ENCODE measurements at regions not wholly inside any gene's neighbourhood (a gene's known extent, or its start where the extent isn't known, plus 50 kb on each side); places are given as distances from the start of the nearest gene placed in this dataset.

- DNase-seq (ENCODE audit: low read depth) = no peak
- no peak for TF ChIP-seq CTCF (IDR thresholded peaks at IDR 0.05; ENCODE audit: low read depth, low read length, missing control alignments)
- H3K4me3 ChIP-seq (ENCODE audit: low read depth, low read length) = no peak overlapping the region
Observed at GRCh38 chr3:117820658-117821299, 1111.2 kb downstream of the TUSC7 start.

DNA sequence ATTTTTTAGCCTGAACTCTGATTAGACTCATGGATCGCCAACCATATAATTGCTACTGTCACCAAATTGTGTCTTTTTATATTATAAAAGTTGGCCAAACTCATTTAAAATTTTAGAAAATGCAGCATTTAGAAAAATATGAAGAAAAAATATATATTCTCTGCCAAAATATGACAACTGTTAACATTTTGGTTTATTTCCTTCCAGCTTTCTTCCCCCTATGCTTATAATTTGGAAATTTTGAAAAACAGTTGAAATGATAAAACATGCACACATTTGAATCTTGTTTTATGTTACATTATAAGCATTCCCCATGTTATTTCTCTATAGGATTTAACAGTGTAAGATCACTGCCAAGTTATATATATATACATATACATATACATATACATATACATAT is 1112.8 kb downstream of the TUSC7 start:
- DNase-seq (ENCODE audit: low read depth) = no peak
- no peak for TF ChIP-seq CTCF (IDR thresholded peaks at IDR 0.05; ENCODE audit: low read depth, low read length, missing control alignments)
- no peak overlapping the region for H3K4me3 ChIP-seq (ENCODE audit: low read depth, low read length)

- TF ChIP-seq CTCF (IDR thresholded peaks at IDR 0.05; ENCODE audit: low read depth, low read length, missing control alignments) = no peak
Observed at GRCh38 chr3:117836296-117836695, 1126.7 kb downstream of the TUSC7 start.

GRCh38 chr3:117837391-117837790 is 1127.8 kb downstream of the TUSC7 start:
- DNase-seq (ENCODE audit: low read depth) = no peak
- no peak overlapping the region for H3K4me3 ChIP-seq (ENCODE audit: low read depth, low read length)
- TF ChIP-seq CTCF (IDR thresholded peaks at IDR 0.05; ENCODE audit: low read depth, low read length, missing control alignments) = no peak

More at GRCh38 chr3:117836296-117836695, 1126.7 kb downstream of the TUSC7 start:
- DNase-seq (ENCODE audit: low read depth) = no peak
- H3K4me3 ChIP-seq (ENCODE audit: low read depth, low read length) = no peak overlapping the region

DNA sequence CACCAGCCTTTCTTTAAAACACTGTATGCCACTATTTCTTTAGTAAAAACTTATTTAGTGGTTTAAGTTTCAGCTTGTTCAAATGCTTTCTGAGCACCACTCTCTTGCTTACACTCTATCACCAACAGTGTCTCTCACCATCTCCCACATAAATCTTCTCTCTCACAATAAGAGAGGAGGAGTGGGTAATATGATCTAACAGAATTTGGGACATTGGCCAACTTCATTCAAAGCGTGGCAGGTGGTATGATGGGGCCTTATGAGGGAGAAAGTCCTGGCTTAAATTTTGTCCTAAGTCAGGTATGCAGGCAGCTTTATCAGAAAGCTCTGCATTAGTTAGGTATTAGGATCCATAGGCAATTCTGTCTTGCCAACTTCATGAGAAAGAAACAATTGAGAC is 1132.5 kb downstream of the TUSC7 start:
- no peak for DNase-seq (ENCODE audit: low read depth)
- no peak for TF ChIP-seq CTCF (IDR thresholded peaks at IDR 0.05; ENCODE audit: low read depth, low read length, missing control alignments)
- no peak overlapping the region for H3K4me3 ChIP-seq (ENCODE audit: low read depth, low read length)

- no peak for TF ChIP-seq CTCF (IDR thresholded peaks at IDR 0.05; ENCODE audit: low read depth, low read length, missing control alignments)
- no peak for DNase-seq (ENCODE audit: low read depth)
- no peak overlapping the region for H3K4me3 ChIP-seq (ENCODE audit: low read depth, low read length)
Observed at GRCh38 chr3:117843356-117843755, 1133.8 kb downstream of the TUSC7 start.

- no peak for TF ChIP-seq CTCF (IDR thresholded peaks at IDR 0.05; ENCODE audit: low read depth, low read length, missing control alignments)
- no peak for DNase-seq (ENCODE audit: low read depth)
- no peak overlapping the region for H3K4me3 ChIP-seq (ENCODE audit: low read depth, low read length)
Observed at GRCh38 chr3:117844676-117845075, 1135.1 kb downstream of the TUSC7 start.

Measured in GM12864 (cell line).